ENCODE measurements at regions not wholly inside any gene's neighbourhood (a gene's known extent, or its start where the extent isn't known, plus 50 kb on each side); places are given as distances from the start of the nearest gene placed in this dataset.

DNA sequence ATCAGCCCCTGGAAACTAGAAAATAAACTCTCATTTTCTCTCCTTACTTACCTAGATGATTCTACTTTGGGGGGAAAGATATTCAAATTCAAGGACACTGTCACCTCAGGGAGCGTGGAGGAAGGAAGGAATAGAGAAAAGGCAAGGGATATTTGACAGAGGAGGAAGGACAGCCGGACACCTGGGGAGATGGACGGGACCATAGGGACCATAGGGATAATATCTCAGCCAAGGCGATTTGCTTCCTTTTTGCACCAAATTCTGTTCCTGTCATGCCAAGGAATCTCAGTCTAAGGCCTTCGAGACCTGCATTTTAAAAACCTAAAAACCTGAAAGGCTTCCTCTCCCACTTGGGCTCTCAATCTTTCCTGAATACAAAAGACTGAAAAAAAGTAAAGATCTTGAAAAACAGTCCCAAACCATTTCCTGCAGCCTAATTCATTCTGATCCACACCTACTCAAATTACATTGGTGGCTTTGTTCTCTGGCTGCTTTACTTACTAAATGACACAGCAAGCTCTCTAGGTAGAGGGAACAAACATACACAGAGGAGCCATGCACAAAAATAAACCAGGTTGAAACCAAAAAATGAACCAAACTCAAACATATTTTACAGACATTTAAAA lies 73.9 kb upstream of the SLC24A5 start:
- DNase-seq (ENCODE audit: low spot score), result no peak

DNA sequence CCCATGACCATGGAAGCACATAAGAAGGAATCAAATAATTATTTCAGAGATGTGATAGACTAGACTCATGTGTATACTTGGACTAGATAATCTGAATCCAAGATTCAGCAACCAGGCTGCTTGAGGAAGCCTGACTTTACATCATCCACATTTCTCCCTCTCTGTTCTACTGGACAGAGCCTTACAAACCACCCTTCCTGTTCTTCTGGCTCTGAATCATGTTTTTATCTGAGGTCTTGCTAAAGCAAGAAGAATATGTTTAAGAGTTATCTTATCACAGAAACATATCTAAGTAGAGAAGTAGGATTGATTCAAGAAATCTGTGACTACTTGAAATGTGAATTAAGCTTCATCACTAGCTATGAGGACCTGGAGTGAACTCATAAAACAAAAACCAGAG lies 71.1 kb upstream of the SLC24A5 start:
- no peak for DNase-seq (ENCODE audit: low spot score)

DNA sequence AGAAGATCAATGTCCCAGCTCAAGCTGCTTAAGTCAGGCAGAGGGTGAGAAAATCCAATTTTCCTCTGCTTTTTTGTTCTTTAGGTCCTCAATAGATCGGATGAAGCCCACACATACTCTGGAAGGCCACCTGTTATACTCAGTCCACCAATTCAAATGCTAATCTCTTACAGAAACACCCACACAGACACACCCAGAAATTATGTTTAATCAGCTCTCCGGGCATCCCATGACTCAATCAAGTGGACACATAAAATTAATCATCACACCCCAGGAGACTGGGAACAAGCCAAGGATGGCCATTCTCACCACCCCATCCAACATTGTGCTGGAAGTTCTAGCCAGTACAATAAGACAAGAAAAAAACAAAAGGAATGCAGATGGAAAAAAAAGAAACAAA lies 67.8 kb upstream of the SLC24A5 start:
- no peak for DNase-seq (ENCODE audit: low spot score)

DNA sequence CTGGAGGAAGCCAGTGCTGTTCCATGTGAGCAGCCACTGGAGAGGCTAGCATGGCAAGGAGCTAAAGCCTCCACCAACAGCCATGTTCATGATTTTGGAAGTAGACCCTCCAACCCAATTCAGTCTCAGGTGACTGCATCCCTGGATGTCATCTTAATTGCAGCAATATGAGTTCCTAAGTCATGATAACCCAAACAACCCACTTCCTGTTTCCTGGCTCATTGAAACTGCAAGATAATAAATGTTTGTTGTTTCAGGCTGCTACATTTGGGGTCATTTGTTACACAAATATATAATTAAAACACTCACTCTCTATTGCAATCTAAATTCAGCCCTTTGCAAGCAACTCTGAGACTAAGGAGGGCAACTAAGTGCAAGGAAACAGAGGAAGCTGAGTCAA lies 62.4 kb upstream of the SLC24A5 start:
- DNase-seq (ENCODE audit: low spot score), result no peak

DNA sequence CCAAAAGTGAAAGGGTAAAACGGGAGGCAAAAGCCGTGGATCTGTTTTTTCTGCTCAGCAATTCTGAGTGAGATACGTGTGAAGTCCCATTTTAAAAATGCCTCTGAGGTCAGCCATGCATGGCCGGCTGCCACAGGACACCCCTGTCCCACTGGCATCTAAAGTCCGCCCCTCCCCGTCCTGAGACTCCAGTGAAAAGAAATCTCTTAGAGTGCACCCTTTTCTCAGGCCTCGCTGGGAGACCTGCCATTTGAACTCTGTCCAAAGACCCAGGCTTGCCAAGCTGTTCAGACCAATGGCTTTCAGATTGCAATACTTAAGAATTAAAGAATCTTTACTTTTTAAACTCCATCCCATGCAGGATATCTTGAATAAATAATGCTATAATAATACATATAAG lies 61.0 kb upstream of the SLC24A5 start:
- DNase-seq (ENCODE audit: low spot score), result peak; percentile 45

DNA sequence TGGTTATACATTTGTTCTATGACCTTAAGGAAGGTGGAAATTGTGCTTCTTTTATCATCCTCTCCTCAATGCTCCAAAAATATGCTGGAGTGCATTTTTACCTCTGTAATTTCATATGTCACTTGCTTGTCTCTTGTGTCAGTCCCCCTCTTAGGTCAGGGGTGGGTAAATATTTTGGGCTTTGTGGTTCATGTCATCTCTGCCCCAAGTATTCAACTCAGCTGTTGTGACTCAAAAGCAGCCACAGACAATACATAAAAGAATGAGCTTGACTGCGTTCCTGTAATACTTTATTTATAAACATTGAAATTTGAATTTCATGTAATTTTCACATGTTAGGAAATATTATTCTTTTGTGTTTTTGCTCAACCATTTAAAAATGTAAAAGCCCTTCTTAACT lies 60.4 kb upstream of the SLC24A5 start:
- DNase-seq (ENCODE audit: low spot score), result no peak

DNA sequence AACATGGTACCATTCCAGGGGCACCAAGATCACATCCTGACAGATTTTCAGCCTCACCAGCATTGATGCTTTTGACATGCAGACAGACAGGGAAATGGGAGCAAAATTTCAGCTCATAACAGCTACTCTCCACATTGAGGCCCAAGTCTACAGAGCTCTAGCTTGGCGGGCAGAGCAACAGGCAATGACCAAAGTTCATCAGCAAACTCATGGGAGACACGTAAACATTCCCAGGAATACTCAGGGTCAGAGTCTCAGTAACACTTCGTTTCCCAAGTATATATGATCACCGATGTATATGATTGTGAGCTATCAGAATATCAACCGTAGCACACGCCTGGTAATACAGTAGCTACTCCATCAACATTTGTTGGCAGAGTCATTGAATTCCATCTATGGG lies 59.2 kb upstream of the SLC24A5 start:
- DNase-seq (ENCODE audit: low spot score), result no peak

DNA sequence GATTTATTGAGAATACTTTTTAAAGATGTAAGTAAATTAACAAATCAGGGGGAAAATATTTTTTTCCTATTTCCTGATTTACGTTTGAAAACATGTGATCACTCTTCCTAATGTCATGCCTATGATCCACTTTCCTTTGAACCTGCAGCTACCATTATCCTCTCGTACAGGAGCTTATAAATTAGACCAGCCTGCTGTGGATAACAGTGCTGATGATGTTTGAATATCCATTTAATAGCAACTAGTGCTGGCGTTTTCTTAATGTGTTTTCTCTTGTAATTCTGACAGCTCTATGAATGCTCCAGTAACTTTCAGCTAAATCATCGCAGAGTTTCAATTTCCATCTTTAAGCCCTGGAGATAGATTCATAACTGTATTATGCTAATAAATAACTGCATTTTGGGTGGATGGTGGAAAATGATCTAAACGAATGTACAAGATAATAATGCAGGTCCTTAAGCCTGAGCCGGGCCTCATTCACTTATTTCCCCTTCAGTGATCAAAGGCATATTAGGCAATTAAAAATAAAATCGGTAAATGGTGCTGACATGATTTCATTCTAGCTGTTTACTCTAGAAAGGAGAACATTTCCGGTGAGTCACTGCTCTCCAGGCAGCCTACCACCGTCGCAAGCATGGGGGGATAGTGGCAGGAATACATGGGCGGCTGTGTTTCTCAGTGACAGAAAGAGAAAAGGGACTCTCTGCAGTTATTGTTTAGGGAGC lies 58.5 kb upstream of the SLC24A5 start:
- DNase-seq (ENCODE audit: low spot score), result no peak

DNA sequence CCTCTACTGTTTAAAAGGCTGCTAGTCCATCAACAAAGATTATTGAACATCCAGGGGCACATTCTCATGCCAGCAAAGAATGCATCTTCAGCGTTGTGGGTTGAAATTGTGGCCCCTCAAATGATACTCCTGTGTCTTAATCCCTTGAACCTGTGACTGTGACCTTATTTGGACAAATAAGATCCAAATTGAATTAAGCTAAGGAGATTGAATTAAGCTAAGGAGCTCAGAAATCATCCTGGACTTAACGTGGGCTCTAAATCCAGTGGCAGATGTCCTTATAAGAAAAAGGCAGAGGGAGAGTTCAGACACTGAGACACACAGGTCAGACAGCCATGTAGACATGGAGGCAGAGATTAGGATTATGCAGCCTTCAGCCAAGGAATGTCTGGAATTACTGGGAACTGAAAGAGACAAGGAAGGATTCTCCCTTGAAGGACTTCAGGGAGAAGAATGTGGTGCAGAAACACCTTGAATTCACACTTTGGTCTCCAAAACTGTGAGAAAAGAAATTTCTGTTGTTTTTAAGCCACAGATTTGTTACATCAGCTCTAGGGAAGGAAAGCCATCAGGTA lies 57.3 kb upstream of the SLC24A5 start:
- no peak for DNase-seq (ENCODE audit: low spot score)

DNA sequence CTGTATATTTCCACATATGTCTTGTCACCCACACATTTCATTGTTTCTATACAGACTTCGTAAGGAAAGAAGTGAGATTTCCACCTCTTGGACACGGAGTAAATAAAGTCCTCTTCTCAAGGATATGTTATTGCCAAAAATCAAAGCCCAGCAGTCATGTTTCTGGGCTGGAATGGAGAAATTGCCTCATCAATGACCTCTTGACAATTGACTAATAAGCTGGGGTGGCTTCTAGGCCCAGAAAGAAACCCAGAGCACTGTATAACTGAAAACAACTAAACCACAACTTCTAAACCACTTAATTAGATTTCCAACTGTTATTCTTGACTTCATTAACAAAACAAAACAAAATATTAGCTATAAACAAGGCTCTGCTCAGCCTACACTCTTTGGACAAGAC lies 56.4 kb upstream of the SLC24A5 start:
- DNase-seq (ENCODE audit: low spot score), result no peak

DNA sequence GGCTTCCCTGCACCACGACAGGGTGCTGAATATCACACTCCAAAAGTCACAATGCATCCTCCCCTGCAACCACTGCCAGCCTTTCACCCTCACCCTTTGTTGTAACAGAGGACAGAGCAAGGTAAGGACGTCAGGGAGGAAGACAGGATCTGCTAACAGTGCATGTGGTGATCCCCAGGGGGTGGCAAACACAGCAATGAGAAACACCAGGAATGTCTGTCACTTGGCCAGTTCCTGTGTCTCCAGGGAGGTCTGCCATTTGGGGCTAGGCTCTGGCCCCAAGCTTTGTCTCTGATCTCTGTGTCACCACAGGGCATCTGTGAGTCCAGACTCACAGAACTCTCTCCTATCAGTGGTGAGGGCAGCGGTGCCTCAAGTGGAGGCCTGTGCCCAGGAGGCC lies 54.3 kb upstream of the SLC24A5 start:
- DNase-seq (ENCODE audit: low spot score), result no peak
